ENCODE measurements at regions not wholly inside any gene's neighbourhood (a gene's known extent, or its start where the extent isn't known, plus 50 kb on each side); places are given as distances from the start of the nearest gene placed in this dataset.
A peak's percentile ranks its signal among the peaks of the same experiment; 100 is the strongest.

DNA sequence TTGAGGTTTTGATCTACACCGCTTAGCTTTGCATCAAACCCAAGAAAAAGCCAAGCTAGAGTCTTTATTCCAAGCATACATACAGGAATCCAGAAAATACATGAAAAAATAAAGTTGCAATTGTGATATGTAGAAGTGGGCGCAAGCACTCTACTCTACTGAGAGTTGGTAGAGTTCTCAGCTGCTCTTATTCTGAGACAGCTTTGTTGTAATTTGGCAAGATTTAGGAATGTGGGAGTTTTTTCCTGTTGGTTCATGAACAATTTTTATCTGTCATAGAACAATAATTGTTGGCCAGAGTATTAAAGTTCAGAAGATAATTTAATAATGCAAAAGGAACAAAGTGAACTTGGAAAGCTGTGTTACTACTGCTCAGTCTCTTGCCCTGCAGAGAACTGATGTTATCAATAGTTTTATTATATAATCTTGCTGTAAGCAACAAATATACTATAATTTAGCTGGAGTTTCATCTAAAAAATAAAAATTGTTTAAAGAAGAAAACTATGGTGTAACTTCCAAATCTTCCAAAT lies 302.0 kb upstream of the RND3 start:
- DNase-seq (ENCODE audit: low spot score) (no peak), ATAC-seq (no peak)

DNA sequence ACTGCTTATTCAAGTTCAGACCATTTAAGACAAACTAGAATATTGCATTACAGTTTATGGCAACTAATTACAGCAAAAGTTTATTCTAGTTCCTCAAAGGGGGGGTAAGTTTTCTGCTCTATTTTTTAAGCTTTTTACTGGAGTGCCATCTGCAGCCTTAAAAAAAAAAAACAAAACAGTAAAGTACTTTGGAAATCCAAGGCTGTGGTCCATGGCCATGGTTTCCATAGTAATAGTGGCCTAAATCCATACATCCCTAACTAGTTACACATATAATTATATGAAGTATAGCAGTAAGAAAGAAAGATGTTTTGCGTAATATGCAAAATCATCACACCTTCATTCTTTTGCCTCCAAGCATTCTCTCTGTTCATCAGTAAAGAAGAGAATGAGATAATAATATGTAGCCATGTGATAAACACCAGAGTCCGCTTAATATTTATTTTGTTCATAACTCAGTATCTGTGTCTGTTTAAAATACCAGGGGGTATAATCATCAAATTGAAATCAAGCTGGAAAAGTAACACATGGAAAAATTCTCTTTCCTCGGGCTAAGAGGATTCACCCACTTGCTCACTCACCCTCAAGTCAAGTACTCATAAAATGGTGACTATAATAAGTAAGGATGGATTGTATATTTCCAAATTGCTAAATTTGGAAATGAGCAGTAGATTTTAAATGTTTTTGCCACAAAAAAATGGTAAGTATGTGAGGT lies 301.1 kb upstream of the RND3 start:
- ATAC-seq (no peak), DNase-seq (ENCODE audit: low spot score) (no peak)

DNA sequence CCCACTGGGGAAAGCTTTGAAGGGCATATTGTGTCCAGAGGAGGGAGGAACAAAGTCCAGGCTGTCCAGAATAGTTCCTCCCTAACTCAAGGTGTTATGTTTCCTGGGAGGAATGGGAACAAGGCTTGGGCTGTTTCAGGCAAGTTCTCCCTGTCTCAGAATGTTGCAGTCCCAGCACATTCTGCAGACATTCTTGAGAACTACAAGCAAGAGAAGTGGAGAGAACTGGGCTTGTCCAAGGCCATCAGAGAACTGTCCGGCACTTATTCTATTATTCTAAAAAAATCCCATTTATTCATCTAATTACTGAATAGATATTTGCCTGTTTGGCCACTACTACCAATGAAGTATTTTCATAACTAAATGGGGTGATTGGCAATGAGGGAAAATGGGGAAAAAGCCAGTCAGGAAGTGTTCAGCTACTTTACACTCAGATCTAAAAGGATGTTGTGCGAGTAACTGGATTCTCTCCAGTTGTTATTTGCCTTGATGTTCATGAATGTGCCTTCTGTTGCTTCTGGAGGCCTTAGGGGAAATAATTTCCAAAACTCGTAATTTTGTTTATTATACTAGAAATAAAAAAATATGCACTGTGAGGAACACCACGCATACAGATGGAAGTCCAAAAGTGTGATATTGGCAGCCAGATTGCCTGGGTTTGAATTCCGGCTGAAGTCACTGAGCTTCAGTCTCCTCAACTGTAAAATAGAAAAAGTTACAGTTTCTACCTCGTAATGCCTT lies 300.1 kb upstream of the RND3 start:
- DNase-seq (ENCODE audit: low spot score) (no peak), ATAC-seq (peak; percentile 26)

DNA sequence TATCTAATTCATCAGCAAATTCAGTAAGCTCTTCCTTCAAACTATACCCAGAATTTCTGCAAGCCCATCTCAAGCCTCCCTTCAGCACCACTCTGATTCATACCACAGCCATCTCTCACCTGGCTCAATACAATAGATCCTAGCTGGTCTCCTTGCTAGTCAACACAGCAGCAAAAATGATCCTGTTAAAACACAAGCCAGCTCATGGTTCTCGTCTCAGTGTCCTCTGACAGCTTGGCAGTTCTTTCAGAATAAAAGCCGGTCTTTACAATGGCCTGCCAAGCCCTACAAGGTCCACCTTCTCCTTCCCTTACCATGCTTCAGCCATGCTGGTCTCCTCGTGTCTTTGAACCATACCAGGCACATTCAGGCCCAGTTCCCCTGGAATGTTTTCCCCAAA lies 296.9 kb upstream of the RND3 start:
- no peak for ATAC-seq
- no peak for DNase-seq (ENCODE audit: low spot score)

DNA sequence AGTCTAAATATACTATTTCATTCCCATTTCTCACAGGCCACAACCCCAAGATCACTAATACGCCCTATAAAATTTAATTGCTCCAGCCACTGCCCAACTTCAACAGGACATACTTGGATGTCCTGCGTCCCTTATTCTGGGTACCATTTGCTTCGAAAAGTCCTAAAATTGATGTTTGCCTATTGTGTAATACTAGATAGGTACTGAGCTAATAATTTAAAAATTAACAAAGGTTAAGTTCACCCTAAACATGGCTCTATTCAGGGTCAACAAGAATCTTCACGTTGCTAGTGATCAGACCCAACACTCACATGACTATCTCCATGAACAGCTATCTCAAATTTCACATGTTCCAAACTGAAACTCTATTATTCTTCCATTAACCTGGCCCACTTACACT lies 296.4 kb upstream of the RND3 start:
- DNase-seq (ENCODE audit: low spot score) (no peak), ATAC-seq (peak; percentile 10)

DNA sequence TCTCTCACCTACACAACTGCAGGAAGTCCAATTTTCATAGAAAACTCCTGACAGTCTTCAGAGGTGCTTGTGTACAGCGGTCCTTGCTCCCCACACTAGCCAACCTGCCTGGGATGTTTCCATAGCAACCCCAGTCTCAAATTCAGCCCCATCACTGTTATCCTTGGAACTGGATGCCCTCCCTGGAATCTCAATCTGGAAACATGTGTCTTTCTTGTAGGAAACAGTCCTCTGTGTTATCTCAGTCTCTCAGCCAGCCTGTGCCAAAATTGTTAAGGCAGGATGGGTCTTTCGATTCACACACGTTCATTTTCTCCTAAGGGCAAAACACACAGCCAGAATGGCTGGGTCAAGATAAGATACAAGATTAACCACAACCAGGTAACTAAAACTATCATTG lies 295.5 kb upstream of the RND3 start:
- ATAC-seq (no peak), DNase-seq (ENCODE audit: low spot score) (no peak)

DNA sequence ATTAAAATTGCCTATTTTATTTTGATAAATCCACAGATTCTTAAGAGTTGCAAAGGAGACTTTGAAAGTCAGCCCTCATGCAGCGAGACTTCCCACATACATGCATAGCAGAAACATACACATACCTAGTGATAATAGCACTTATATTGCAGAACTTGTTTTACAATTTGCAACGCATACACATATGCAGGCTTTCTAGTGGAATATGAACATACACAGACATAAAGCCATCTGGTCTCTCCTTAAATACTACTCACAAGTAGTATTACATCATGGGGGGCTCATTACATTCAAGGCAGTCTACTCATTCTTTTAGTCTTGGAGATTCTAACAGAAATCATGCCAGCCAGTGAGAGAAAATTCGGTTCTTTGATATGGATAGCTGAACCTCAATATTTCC lies 295.1 kb upstream of the RND3 start:
- no peak for ATAC-seq
- DNase-seq (ENCODE audit: low spot score): no peak

DNA sequence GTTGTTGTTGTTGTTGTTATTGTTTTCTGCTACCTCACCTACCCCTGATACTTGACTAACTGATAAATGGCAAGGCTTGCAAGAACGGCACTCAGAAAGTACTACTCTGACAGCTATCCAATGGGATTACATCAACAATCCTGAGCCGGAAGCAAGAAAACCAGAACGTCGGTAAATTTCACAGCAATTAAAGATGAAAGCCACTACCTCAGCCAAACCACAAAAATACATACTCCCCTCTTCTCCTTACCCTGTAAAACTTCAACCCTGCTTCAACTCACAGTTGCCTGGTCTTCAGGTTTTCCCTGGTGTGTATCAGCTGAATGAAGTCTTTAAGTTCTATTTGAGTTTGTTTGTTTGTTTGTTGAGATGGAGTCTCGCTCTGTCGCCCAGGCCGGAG lies 293.7 kb upstream of the RND3 start:
- no peak for DNase-seq (ENCODE audit: low spot score)
- no peak for ATAC-seq

DNA sequence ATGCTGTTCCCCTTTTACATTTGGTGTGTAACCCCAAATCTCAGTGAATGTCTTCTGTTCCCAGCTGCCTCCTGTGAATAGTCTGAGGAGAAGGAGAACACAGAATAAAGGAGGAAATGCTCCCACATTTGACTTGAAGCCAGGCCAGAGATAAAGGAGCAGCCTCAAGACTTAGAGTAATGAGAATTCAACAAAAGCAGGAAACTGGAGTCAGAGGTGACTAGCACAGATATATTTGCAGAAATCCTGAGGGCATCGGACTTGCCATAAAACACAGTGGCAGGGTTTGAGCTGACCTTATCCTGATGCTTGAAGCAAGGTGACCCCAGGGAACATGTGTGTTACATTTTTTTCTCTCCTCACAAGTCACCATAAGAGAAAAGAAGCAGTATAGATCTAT lies 291.4 kb upstream of the RND3 start:
- peak; percentile 60 for ATAC-seq
- no peak for DNase-seq (ENCODE audit: low spot score)

DNA sequence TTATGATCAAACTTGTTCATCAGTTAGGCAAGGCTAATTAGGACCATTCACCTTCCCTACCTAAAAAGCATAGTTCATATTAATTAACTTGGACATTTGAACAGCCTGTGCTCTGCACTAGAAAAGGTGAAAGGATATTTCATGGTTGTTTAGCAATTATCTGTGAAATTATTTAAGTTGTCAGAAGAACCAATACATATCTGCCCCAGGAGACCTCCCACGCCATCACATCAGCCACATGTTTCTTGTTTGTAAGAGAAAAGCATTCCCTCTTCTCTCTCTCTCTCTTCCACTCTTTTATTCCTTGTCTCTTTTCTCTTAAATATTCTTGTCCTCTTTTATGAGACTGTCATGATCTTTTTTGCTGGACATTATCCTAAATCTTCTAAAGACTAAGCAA lies 282.0 kb upstream of the RND3 start:
- no peak for ATAC-seq

DNA sequence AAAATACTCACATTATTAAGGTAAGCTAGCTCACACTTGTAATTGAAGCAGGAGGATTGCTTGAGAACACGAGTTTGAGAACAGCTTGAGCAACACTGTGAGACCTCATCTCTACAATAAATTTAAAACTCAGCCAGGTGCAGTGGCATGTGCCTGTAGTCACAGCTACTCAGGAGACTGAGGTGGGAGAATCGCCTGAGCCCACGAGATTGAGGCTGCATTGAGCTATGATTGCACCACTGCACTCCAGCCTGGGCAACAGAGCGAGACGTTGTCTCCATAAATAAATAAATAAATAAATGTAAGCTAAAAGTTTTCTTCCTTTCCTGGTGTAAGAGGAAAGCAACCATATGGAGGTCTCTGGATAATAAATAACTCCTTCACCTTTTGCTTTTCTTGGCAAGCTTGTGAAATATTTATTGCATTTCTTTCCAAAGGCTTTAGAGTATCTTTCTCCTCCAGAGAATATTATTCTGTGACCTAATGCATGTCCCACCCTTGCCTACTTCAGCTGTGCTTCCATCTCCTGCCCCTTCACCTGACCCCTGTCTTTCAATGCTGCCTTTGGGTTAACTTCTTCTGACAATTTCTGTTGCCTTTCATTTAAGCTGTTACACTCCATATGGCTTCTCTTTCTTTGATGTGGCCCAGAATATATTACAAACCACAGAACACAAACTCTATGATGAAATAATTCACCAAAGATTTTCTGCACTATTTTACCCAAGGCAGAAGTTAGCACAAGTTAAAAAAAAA lies 280.7 kb upstream of the RND3 start:
- DNase-seq (ENCODE audit: low spot score) (no peak), ATAC-seq (no peak)

More for the DNA sequence above, 282.0 kb upstream of the RND3 start:
- DNase-seq (ENCODE audit: low spot score): no peak

DNA sequence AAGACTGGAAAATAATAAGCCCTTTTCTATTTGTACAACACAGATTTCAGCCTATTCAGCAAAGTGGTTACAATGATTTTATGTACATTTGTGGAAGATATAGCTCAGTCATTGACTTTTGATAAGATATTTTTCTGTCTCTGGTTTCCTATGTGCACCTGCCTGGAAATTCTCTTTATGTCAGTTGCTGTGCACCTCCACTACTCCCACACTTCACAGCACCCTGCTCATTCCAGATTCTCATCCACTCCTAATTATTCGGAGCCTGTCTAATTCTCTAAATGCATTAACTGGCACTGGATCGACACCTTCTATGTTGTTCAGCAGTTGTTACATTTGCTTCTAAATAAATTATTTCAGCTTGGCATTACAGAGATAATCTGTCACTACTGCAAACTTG lies 275.1 kb upstream of the RND3 start:
- no peak for ATAC-seq

DNA sequence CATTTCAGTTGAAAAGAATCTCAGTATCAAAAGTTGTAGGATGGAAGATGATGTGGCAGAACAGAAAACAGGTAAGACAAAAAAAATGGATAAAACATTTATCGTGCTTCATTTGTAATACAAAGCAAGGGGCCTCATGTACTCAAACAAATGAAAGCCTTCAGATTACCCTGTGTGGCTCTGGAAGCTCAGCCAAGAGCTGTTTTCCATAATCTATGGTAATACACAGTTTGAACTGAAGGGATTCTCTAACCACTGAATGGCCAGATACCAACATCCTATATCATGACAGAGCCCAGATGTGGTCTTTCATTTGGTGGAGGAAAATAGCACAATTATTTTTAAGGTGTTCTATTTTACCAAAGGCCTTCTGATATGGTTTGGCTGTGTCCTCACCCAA lies 272.1 kb upstream of the RND3 start:
- no peak for ATAC-seq
- no peak for DNase-seq (ENCODE audit: low spot score)

More for the DNA sequence above, 275.1 kb upstream of the RND3 start:
- no peak for DNase-seq (ENCODE audit: low spot score)

DNA sequence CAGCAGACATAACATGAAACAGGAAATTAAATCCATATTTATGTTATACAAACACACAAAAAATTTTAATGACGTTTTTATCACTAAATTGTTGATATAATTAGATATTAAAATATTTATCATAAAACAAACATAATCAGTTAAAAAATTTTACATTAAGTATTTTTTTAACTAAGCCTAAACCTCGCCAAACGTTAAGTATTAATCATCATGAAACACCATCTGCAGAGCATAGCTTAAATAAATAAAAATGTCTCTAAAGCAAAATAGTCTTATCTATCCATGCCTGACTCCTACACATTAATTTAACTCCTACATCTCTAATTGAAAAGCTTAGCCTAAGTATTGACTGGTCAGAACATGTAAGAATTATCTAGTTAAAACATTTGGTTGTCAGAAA lies 271.6 kb upstream of the RND3 start:
- DNase-seq (ENCODE audit: low spot score): no peak
- no peak for ATAC-seq

DNA sequence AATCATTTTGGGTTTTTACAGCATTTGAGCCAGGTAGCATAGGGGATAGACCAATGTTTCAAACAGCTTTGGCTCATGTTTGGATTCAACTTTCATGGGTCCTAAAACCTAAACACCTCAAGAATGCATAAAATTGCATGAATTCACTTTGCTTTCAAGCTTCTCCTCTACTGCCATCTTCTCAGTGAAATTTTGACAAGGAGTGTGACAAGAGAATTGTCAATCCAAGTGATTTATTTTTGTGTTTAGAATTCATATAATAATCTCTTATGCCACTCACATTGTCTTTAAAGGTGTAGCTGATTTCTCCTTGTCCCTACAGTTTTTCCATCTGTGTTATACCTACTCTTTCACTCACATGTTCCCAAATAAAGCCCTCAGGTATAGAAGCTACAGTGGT lies 264.8 kb upstream of the RND3 start:
- DNase-seq (ENCODE audit: low spot score) (no peak), ATAC-seq (no peak)

DNA sequence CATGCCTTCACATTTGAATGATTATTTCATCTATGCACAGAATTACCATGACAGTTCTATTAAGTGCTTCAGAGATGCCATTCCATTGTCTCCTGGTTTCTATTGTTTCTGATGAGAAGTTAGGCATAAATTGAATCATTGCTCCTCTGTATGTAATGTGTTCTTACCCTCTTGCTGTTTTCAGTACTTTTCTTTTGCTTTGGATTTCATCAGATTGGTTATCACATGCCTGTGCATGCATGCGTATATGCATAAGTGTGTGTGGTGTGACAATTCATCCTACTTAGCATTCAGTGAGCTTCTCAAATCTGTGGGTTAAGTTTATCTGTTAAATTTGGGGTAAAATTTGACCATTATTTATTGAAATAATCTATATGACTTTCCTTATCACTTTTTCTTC lies 263.3 kb upstream of the RND3 start:
- ATAC-seq (no peak), DNase-seq (ENCODE audit: low spot score) (no peak)

DNA sequence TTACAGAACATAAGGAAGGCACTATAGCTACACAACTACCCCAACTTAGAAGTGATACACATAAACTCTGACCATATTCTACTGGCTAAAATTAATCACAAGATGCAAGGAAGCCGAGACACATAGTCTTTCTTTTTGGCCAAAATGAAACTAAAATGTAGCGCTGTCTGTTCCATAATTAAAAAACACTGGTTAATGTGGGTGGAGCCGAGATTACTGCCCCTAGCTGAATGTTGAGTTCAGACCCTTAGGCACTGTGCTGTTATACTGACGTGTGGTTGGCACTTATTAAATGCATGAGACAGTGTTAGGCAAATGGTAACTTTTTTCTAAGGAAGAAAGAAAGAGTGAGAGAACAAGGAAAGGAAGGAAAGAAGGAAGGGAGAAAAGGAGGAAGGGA lies 254.6 kb upstream of the RND3 start:
- no peak for ATAC-seq
- no peak for DNase-seq (ENCODE audit: low spot score)

DNA sequence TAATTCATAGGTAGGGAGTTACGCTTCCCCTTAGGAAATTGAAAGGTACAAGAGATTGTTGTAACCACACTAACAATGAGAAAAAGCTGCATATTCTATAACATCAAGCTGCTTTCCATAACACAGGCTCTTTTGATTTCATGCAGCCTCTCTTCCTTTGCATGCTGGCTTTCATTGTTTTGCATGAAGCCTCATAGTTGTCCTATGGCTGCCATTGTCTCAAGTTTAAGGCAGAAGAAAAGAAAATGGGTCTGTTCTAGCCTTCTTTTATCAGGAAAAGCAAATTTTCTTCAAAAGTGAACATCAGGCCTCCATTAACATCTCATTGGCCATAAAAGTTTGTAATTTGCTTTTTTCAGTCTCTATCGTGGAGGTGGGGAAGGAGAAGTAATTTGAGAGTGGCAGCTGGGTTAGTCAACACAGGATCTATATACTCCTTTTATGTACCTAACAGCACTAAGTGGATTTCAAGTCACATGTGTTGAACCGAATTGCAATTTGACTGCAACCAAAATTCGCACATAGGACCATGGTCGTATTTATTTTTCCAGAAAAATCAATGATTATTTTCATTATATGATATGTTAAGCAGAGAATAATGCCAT lies 248.5 kb upstream of the RND3 start:
- DNase-seq (ENCODE audit: low spot score): no peak
- ATAC-seq: no peak

DNA sequence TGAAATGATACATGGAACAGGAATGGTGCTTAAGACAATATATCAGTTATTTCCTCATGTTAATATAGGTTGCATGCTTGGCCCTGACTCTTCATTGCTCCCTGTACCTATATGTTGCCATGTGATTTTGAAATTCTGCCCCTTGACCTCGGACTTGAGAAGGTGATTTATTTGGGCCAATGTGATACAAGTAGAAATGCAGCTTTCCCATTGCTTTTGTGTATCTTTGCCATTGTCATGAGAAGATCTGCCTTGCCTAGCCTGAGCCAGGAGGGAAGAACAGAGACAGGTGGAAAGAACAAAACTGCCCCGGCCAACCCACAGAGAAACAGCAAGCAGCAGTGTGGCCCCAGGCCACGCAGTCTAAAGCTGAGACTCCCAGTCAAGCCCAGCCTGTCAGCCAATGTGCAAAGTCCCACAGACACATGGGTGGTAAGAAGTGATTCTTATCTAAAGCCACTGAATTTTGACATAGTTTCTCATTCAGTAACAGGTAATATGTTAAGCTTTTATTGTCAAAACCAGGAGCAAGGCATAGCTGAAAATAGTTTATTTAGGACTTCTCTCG lies 245.7 kb upstream of the RND3 start:
- ATAC-seq (peak; percentile 81), DNase-seq (ENCODE audit: low spot score) (peak; percentile 69)

DNA sequence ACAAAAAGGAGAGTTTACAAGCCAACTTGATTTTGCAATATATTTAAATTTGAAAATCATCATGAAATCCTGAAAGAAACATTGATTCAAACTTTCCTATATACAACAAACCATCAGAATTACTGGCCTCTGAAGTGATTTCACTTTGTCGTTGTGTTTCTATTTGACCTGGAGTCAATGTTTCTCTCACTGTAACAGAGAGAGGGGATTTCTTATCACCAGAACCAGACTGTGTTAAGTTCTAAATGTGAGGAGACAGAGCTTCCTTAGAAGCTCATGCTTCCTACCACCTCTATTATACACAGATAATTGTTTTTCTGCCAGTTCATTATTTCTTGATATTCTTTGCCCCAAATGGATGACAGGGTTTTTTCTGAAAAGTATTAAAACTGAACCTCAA lies 245.0 kb upstream of the RND3 start:
- no peak for DNase-seq (ENCODE audit: low spot score)
- no peak for ATAC-seq

DNA sequence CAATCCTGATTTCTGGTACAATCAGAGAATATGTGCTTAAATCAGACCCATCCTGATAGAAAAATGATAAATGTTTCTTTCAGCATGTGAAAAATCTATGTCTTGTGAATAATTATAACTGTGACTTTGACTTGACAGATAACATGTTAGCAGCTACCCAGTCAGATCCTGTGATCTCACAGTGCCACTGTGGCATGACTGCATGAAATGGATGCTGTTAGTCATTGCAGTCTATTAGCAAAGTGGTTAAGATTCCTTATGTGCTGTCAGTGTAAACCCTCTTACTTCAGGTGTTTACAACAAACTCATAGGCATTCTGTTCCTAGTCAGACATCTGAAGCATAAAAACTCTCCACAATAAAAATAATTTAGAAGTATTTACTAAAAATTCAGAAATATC lies 244.6 kb upstream of the RND3 start:
- no peak for DNase-seq (ENCODE audit: low spot score)
- ATAC-seq: no peak

Measured in left lobe of liver (tissue), 2 donors.